BJ (cell line): ENCODE measurements at regions not wholly inside any gene's neighbourhood (a gene's known extent, or its start where the extent isn't known, plus 50 kb on each side); places are given as distances from the start of the nearest gene placed in this dataset.

Experiments used
- CTCF ChIA-PET: fragments of 350-600 bp; formaldehyde crosslinking; extraction: SDS; loops from one replicate; lab custom pipeline; 2021; ENCODE audit warnings: antibody characterized with exemption, inconsistent platforms; lab: Yijun Ruan, JAX
- POLR2A ChIA-PET: fragments of 300-600 bp; sonication (Branson Sonifier 250); formaldehyde crosslinking; extraction: SDS; loops from one replicate; lab custom pipeline; 2021; ENCODE audit warnings: antibody characterized with exemption; lab: Charles Lee
- DNase-seq: peaks from one replicate; pipeline ENCODE4 v3.0.0-alpha.2; 2011; ENCODE audit warnings: low read depth
- H3K27me3 ChIP-seq: 2 replicates; pipeline ENCODE4 v1.6.0; 2011; ENCODE audit warnings: low read length; ENCODE audit not compliant: control insufficient read depth, insufficient read depth
- H3K36me3 ChIP-seq: 2 replicates; pipeline ENCODE4 v1.5.1; 2011; ENCODE audit warnings: low read length; ENCODE audit not compliant: control insufficient read depth, insufficient read depth
- H3K4me3 ChIP-seq: 2 replicates; pipeline ENCODE4 v1.5.1; 2011; ENCODE audit warnings: low read depth, mild to moderate bottlenecking, control low read depth, low read length
- TF ChIP-seq, protein P1 (sequence below): IDR thresholded peaks from 2 replicates; pipeline ENCODE4 v1.5.1; 2011; ENCODE audit warnings: low read depth, mild to moderate bottlenecking, control low read depth, inconsistent platforms, low read length, moderate library complexity; ENCODE audit not compliant: insufficient read depth

- TF ChIP-seq, protein P1, sequence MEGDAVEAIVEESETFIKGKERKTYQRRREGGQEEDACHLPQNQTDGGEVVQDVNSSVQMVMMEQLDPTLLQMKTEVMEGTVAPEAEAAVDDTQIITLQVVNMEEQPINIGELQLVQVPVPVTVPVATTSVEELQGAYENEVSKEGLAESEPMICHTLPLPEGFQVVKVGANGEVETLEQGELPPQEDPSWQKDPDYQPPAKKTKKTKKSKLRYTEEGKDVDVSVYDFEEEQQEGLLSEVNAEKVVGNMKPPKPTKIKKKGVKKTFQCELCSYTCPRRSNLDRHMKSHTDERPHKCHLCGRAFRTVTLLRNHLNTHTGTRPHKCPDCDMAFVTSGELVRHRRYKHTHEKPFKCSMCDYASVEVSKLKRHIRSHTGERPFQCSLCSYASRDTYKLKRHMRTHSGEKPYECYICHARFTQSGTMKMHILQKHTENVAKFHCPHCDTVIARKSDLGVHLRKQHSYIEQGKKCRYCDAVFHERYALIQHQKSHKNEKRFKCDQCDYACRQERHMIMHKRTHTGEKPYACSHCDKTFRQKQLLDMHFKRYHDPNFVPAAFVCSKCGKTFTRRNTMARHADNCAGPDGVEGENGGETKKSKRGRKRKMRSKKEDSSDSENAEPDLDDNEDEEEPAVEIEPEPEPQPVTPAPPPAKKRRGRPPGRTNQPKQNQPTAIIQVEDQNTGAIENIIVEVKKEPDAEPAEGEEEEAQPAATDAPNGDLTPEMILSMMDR = no peak
- no peaks in the 10 kb centered on the region for H3K36me3 ChIP-seq
- CTCF ChIA-PET = interaction anchor here (0.8 kb wide), 1 partner anchor 13 kb away, joined by 3 read pairs; no protein-coding TSS in a partner anchor
- no peak overlapping the region for H3K4me3 ChIP-seq
- POLR2A ChIA-PET = no interaction called here
- H3K27me3 ChIP-seq = no peaks in the 10 kb centered on the region
- no peak for DNase-seq
These were observed 252.4 kb upstream of the GULP1 start for GRCh38 chr2:188039307-188039706.

DNA sequence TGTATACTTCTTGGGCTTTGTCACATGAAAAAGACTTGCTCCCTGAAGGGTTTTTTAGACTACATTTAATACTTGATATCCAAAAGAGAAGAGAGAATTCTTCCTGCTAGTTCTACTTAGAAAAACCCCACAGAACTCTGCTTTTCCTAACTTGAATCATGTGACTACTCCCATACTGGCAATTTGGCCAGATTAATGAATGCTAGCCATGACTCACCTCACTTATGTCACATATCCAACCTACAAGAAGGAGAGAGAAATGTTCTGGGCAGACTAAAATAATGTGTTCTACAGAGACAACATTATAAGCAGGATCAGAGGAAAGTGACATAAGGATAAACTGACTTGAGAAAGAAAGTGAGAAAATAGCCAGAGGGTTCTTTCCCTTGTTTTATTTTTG is 249.3 kb upstream of the GULP1 start:
- Histone ChIP-seq H3K36me3 (no peaks in the 10 kb centered on the region), H3K27me3 (no peaks in the 10 kb centered on the region), H3K4me3 (no peak overlapping the region)
- CTCF ChIA-PET = no interaction called here
- POLR2A ChIA-PET = no interaction called here
- TF ChIP-seq, protein P1 = no peak
- no peak for DNase-seq

- no peaks in the 10 kb centered on the region for H3K36me3 ChIP-seq
- no peak for DNase-seq
- POLR2A ChIA-PET = no interaction called here
- H3K4me3 ChIP-seq = no peak overlapping the region
- CTCF ChIA-PET = interaction anchor here (1.2 kb wide), 1 partner anchor 16 kb away, joined by 3 read pairs; no protein-coding TSS in a partner anchor
- H3K27me3 ChIP-seq = no peaks in the 10 kb centered on the region
- TF ChIP-seq, protein P1 = no peak
These were observed 246.7 kb upstream of the GULP1 start for GRCh38 chr2:188045016-188045415.

DNA sequence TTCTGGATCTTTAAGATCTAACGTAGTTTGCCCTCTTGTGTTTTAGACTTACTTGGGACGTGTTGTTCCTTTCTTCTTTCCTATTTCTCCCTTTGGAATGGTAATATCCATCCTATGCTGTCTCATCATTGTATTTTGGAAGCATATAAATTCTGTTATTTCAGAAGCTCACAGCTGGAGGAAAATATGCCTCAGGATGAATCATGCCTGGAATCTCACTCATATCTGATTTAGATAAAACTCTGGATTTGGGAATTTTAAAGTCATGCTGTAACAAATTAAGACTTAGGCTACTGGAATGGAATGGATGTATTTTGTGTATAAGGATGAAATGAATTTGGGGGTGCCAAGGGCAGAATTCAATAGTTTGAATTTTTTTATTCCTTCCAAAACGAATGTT is 245.2 kb upstream of the GULP1 start:
- no peak for DNase-seq
- TF ChIP-seq, protein P1 = no peak
- no peaks in the 10 kb centered on the region for H3K27me3 ChIP-seq
- H3K36me3 ChIP-seq = no peaks in the 10 kb centered on the region
- POLR2A ChIA-PET = no interaction called here
- H3K4me3 ChIP-seq = no peak overlapping the region
- CTCF ChIA-PET = interaction anchor here (1.9 kb wide), 1 partner anchor 10 kb away, joined by 6 read pairs; no protein-coding TSS in a partner anchor

- Histone ChIP-seq H3K27me3 (no peaks in the 10 kb centered on the region), H3K36me3 (no peaks in the 10 kb centered on the region), H3K4me3 (no peak overlapping the region)
- TF ChIP-seq, protein P1 = no peak
- ChIA-PET POLR2A (no interaction called here), CTCF (no interaction called here)
- DNase-seq = no peak
These were observed 243.9 kb upstream of the GULP1 start for GRCh38 chr2:188047735-188048134.
